GM21360 (cell line): ENCODE measurements at regions not wholly inside any gene's neighbourhood (a gene's known extent, or its start where the extent isn't known, plus 50 kb on each side); places are given as distances from the start of the nearest gene placed in this dataset.
"Not testable (repeated sequence)": the region's sequence is repeated elsewhere in the genome, so short reads cannot be mapped to it uniquely, and the experiment has no call there.

Experiments
- ATAC-seq: cut with Tn5 transposase; IDR thresholded peaks from one replicate; pipeline ENCODE4 v1.9.1; 2021; ENCODE audit warnings: mild to moderate bottlenecking, moderate library complexity; ENCODE audit not compliant: unreplicated experiment

DNA sequence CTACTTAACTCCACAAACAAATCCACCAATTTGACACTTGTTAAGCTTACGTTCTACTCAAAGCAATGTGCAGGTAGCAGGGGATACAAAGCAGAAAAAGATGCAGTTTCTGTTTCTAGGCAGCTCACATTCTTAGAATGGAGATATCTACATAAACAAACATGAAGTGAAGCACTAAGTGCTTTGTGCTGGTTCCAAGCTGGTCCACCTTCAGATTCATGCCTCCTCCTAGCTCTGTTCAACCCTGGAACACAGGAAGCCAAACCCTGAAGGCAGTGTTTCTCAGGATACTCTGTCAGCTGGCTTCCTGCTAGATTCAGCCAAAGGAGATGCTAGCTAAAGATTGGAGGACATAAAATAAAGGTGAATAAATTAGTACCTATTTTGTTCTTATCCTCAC is 55.3 kb upstream of the NOL4 start:
- ATAC-seq = no peak

DNA sequence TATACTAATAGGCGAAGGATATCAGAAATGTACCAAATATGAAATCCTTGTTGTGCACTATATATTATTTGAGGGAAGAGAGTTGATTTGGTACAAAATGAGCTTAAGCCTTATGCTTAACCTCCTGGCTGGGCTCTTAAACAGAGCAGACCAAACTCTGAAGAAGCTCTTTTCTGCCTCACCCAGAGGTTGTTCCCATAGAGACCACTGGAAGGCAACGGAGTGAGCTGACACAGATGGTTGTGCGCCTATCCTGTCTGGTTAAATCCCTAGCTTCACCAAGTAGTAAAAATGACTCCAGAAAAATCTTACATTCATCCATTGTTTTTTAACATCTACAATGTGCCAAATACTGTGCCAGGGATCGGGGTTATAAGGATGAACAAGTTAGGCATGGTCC is 55.9 kb upstream of the NOL4 start:
- ATAC-seq = no peak

DNA sequence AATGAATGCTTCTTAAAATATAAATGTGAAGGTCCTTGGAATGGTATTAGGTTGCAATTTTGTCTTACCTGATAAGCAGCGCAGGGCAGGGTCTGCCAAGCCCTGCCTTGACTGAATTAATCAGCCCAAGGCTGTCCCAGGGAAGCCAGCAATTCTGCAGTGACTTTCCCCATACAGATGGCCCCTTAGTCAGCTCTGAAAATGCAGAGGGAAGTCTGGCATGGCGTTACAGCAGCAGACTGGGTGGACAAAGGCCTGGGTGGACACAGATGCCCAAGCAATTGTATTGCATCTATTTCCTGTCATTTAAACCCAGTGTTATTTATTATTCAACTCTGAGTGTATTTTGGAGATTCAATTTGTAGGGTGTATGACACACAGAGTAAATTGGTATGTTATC is 56.6 kb upstream of the NOL4 start:
- no peak for ATAC-seq

- ATAC-seq = no peak
Measured at GRCh38 chr18:34281722-34282121, 57.0 kb upstream of the NOL4 start.

DNA sequence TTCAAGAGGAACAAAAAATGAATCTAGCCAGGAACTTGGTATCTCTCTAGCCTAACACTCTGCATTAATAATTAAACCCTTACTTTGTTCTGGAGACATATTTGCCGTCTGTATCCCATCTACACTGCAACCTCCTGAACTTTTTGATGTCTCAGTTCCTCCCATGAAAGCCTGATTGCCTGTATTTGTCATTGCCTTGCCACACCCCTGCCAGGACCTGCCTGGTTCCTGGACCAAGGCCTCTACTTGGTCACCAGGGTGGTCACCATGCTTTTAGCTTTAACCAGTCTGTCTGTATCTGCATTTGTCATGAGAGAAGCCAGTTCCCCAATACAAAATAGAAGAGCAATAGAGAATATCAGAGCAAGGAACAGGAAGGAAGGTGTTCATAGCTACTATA is 58.8 kb upstream of the NOL4 start:
- ATAC-seq = no peak

DNA sequence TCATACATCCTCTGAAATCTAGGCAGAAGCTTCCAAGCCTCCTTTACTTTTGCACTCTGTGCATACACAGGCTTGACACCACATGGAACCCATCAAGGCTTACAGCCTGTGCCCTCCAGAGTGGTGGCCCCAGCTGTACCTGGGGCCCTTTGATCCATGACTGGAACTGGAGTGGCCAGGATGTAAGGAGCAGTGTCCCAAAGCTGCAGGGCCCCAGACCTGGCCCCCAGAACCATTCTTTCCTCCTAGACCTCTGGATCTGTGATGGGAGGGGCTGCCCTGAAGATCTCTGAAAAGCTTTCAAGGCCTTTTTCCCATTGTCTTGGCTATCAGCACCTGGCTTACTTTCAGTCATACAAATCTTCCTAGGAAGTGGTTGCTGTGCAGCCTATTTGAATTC is 63.1 kb upstream of the NOL4 start:
- no peak for ATAC-seq

GRCh38 chr18:34292594-34292993 is 67.9 kb upstream of the NOL4 start:
- no peak for ATAC-seq

- ATAC-seq = no peak
Measured at GRCh38 chr18:34297287-34297686, 72.6 kb upstream of the NOL4 start.

GRCh38 chr18:34299828-34300227 is 75.1 kb upstream of the NOL4 start:
- no peak for ATAC-seq

GRCh38 chr18:34311468-34311867 is 86.8 kb upstream of the NOL4 start:
- no peak for ATAC-seq

DNA sequence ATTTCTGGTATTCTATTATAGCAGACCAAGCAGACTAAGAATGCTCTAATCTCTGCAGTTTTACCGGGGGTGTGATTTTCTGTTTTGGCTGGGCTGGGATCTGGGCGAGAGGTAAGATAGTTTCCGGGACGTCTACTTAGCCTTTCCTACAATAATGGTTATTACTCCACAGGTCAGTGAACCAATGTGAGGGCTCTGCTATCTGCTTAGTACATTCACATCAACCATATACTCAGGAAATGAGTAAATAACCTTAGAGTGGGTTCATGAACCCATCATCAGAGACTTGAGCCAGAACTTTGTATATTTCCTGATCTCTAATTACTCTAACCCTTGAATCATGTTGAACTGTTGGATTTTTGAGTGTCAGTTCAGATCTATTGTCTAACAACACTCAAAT is 90.1 kb upstream of the NOL4 start:
- ATAC-seq = no peak

GRCh38 chr18:34315591-34316352 is 91.1 kb upstream of the NOL4 start:
- no peak for ATAC-seq

- no peak for ATAC-seq
Measured at GRCh38 chr18:34320267-34320666, 95.6 kb upstream of the NOL4 start.

GRCh38 chr18:34321066-34321465 is 96.4 kb upstream of the NOL4 start:
- peak; percentile 88 for ATAC-seq

DNA sequence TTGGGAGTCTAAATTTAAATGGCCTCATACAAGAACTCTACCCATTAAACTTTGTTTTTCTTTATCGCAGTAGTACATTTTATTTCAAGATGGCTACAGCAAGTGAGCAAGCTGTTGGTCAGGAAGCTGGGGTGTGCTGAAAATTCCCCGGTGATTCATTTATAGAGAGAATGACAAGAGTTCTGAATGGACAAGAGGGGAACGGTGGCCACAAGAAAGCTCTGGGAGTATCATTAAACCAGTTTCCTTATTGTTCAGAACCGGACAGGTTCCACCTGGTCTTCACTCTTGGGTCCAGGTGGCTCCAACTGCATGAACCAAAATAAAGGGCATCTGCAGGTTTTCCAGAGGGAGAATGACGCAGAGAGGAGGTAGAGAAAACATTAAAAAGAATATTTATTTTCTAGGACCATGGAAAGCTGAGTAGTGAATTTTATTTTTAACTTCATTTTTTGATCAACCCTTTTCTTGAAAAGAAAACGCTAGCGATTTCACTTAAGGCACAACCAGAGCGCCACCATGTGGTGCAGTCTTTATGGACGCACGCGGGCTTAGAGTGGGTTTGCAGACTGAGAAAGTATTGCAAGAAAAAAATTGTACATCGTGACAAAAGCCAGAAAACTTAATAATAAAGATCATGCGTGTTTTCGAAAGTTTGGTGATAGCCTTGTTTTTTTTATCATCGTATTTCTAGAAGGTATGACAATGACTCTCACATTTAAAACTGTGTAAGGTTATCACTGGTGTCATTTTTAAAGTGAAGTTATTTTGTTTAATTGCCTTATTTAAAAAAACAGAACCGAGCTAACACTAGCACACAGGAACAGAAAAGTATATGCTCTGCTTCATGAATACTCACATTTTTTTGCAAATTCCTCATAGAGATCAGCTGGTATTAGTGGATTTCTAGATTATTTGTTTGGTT is 97.9 kb upstream of the NOL4 start:
- no peak for ATAC-seq

DNA sequence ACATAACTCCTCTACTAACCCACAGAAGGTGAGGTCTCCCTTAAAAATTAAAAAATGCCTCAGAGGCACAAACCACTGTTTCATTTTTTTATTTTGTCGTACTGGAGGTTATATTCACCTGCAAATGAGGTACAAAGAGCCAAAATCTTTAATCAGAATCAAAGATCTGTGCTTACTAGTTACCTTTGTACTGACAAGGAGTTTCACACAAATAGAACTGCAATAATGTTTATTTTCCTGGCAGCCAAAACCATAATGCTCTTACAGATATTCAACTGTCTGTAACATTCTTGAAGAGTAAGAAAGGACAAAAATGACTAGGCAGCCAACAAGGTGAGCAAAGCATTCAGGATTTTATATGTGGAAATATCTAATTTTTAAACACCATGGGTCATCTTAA is 105.1 kb upstream of the NOL4 start:
- no peak for ATAC-seq

DNA sequence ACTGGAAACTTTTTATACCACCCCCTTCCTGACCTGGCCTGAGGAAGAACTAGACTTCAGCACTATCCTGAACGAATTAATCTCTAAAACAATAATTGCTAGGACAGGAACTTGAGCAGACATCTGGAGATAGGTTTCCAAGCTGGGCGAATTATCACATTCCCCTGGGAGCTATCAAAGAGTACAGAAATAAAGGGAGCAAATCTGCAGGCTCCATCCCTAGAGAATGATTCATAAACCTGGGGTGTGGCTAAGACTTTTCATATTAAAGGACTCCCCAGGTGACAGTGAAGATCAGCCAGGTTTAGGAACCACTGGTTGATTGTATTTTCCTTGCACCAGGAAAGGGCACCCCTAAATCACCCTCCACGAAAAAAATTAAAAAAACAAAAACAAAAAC is 105.6 kb upstream of the NOL4 start:
- ATAC-seq = no peak

- ATAC-seq = not testable (repeated sequence)
Measured at GRCh38 chr18:34330907-34331306, 106.2 kb upstream of the NOL4 start.

DNA sequence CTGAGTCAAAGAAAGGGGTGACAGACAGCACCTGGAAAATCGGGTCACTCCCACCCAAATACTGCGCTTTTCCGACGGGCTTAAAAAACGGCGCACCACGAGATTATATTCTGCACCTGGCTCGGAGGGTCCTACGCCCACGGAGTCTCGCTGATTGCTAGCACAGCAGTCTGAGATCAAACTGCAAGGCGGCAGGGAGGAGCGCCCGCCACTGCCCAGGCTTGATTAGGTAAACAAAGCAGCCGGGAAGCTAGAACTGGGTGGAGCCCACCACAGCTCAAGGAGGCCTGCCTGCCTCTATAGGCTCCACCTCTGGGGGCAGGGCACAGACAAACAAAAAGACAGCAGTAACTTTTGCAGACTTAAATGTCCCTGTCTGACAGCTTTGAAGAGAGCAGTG is 106.6 kb upstream of the NOL4 start:
- ATAC-seq = not testable (repeated sequence)

DNA sequence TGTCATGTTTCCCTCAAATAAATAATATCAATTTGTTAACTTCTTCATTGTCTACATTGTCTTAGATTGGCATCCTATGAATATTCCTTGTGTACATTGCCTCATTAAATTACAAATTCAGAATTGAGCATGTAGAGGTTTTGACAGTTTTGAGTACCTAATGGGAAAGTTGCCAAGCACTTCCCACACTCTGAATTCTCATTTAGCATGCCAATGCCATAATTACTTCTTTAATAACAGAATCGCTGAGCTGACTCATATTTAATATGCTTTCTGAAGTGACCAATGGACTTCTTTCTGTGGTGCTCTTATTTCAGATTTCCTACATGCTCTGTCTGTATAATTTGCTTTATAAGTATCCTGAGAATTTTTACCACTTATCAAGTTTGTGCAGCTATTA is 114.4 kb upstream of the NOL4 start:
- ATAC-seq = no peak

DNA sequence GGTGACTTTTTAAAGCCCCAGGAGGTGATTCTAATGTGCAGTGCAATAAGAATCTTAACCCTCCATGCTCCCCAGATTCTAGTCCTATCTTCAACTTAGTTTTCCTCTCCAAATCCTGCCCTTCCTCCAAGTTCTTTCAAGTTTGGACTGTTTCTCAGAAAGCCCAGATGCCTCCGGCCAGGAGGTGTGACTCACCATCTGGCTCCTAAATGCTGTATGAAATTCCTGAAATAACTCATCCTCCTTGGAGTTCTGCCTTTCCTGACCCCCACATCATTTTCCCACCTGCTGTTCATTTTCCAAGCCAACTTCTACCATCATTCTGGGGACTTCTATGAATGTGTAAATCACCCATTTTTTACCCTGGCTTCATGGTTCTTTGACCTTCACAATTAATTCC is 118.2 kb upstream of the NOL4 start:
- no peak for ATAC-seq

- no peak for ATAC-seq
Measured at GRCh38 chr18:34345738-34346137, 121.0 kb upstream of the NOL4 start.
